ENCODE measurements at regions not wholly inside any gene's neighbourhood (a gene's known extent, or its start where the extent isn't known, plus 50 kb on each side); places are given as distances from the start of the nearest gene placed in this dataset.

DNA sequence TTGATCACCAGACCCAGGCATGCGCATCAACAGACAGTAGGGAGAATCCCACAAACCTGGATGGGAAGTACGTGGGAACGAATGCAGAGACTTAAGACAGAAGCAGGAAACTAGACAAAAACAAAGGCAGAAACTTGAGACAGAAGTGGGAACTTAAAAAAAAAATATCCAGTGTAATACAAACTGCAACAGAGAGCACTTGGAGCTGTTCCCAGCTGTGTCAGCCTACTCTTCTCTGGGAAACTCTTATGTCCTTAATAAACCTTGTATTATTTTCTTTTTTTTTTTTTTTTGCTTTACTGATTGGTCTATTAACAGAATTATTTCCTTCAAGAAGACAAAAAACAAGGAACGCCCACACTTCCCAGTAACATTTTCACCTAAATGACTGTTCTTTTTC lies 1818.1 kb upstream of the RAG2 start:
- ChIA-PET CTCF (no interaction called here), POLR2A (no interaction called here)
- TF ChIP-seq RNF2 (IDR thresholded peaks at IDR 0.05; ENCODE audit: borderline replicate concordance, low read depth): no peak
- no peak for TF ChIP-seq RARB (CRISPR knock-in tag; IDR thresholded peaks at IDR 0.05)
- no peak overlapping the region for H3K27ac ChIP-seq
- FAIRE-seq (no peak), ATAC-seq (no peak), DNase-seq (ENCODE audit: low read depth in 1 of 2, low spot score in 1 of 2) (no peak)
- 19% methylated on average over 4 of the region's 4 CpGs for WGBS (ENCODE audit: missing lambda C conversion rate)
- H3K9me3 ChIP-seq: 0 out of 3 replicates have a peak, but pooled peaks cover 6% of the 10 kb centered on the region
- no peak overlapping the region for H3K4me2 ChIP-seq
- no peak overlapping the region for H3K4me3 ChIP-seq
- no peaks in the 10 kb centered on the region for H3K4me1 ChIP-seq

DNA sequence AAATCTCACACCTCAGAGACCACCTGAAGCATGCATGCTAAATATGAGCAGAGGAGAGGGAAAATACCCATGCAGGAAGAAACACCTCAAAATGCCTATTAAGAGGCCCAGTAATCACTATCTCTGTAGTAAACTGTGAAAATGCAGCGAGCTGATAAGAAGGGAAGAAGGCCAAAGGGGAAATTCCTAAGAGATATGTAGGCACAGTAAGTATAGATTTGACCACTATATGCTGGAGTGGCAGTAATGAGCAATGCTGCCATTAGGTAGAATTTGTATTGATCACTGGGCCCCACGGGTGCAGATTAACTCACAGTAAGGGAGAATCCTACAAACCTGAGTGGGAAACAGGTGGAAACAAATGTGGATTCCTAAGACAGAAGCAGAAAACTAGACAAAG lies 1813.1 kb upstream of the RAG2 start:
- ChIA-PET POLR2A (no interaction called here), CTCF (no interaction called here)
- Histone ChIP-seq H3K4me1 (no peaks in the 10 kb centered on the region), H3K9me3 (0 out of 3 replicates have a peak, but pooled peaks cover 6% of the 10 kb centered on the region), H3K27ac (no peak overlapping the region), H3K4me2 (no peak overlapping the region), H3K4me3 (no peak overlapping the region)
- no peak for FAIRE-seq
- whole genome bisulfite sequencing (ENCODE audit: missing lambda C conversion rate): 0% methylated on average over 2 of the region's 2 CpGs
- ATAC-seq: no peak
- no peak for DNase-seq (ENCODE audit: low read depth in 1 of 2, low spot score in 1 of 2)
- no peak for TF ChIP-seq HOXB5 (CRISPR knock-in tag; IDR thresholded peaks at IDR 0.05)
- no peak for TF ChIP-seq ZFP36 (IDR thresholded peaks at IDR 0.05; ENCODE audit: borderline replicate concordance, partially characterized antibody)
- TF ChIP-seq RNF2 (IDR thresholded peaks at IDR 0.05; ENCODE audit: borderline replicate concordance, low read depth): no peak
- no peak for TF ChIP-seq HOXB13 (CRISPR knock-in tag; IDR thresholded peaks at IDR 0.05; ENCODE audit: low read depth)
- TF ChIP-seq BHLHE40 (IDR thresholded peaks at IDR 0.05; ENCODE audit: low read depth, low read length): no peak
- TF ChIP-seq, protein P1, sequence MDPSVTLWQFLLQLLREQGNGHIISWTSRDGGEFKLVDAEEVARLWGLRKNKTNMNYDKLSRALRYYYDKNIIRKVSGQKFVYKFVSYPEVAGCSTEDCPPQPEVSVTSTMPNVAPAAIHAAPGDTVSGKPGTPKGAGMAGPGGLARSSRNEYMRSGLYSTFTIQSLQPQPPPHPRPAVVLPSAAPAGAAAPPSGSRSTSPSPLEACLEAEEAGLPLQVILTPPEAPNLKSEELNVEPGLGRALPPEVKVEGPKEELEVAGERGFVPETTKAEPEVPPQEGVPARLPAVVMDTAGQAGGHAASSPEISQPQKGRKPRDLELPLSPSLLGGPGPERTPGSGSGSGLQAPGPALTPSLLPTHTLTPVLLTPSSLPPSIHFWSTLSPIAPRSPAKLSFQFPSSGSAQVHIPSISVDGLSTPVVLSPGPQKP (IDR thresholded peaks at IDR 0.05; ENCODE audit: low read depth, low read length): no peak
- TF ChIP-seq, protein P2, sequence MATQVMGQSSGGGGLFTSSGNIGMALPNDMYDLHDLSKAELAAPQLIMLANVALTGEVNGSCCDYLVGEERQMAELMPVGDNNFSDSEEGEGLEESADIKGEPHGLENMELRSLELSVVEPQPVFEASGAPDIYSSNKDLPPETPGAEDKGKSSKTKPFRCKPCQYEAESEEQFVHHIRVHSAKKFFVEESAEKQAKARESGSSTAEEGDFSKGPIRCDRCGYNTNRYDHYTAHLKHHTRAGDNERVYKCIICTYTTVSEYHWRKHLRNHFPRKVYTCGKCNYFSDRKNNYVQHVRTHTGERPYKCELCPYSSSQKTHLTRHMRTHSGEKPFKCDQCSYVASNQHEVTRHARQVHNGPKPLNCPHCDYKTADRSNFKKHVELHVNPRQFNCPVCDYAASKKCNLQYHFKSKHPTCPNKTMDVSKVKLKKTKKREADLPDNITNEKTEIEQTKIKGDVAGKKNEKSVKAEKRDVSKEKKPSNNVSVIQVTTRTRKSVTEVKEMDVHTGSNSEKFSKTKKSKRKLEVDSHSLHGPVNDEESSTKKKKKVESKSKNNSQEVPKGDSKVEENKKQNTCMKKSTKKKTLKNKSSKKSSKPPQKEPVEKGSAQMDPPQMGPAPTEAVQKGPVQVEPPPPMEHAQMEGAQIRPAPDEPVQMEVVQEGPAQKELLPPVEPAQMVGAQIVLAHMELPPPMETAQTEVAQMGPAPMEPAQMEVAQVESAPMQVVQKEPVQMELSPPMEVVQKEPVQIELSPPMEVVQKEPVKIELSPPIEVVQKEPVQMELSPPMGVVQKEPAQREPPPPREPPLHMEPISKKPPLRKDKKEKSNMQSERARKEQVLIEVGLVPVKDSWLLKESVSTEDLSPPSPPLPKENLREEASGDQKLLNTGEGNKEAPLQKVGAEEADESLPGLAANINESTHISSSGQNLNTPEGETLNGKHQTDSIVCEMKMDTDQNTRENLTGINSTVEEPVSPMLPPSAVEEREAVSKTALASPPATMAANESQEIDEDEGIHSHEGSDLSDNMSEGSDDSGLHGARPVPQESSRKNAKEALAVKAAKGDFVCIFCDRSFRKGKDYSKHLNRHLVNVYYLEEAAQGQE (IDR thresholded peaks at IDR 0.05): no peak
- TF ChIP-seq GATA3 (IDR thresholded peaks at IDR 0.05; ENCODE audit: borderline replicate concordance): no peak
- TF ChIP-seq POLR2A (IDR thresholded peaks at IDR 0.05; ENCODE audit: low read length): no peak

DNA sequence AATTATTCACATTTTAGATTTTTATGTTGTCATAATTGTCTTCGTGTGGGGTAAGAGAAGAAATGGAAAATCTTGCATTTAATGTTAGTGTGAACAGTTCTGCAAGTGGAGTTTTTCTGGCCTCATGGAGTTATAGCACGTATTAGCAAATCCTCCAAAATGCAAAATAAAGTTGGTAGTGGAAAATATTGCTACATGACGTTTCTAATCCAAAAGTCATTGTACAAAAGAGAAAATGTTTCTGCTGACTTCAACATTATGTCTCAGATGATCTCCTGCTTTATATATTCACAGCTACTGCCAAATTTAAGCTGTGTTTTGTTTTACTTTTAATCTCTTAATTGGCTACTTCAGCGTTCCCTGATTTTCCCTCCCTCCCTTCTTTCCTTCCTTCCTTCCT lies 1804.0 kb upstream of the RAG2 start:
- ChIA-PET CTCF (no interaction called here), POLR2A (no interaction called here)
- Histone ChIP-seq H3K4me1 (no peaks in the 10 kb centered on the region), H3K4me2 (no peak overlapping the region), H3K27ac (no peak overlapping the region), H3K9me3 (peaks cover 3% of the 10 kb centered on the region; the same call in 1 of the 3 replicates), H3K4me3 (no peak overlapping the region)
- ATAC-seq: no peak
- FAIRE-seq: no peak
- TF ChIP-seq JUNB (IDR thresholded peaks at IDR 0.05): no peak
- TF ChIP-seq ZFP36 (IDR thresholded peaks at IDR 0.05; ENCODE audit: borderline replicate concordance, partially characterized antibody): no peak
- no peak for TF ChIP-seq EHMT2 (IDR thresholded peaks at IDR 0.05; ENCODE audit: low read depth)
- TF ChIP-seq, protein P2 (IDR thresholded peaks at IDR 0.05): no peak
- TF ChIP-seq RFX5 (IDR thresholded peaks at IDR 0.05): no peak
- TF ChIP-seq SREBF2 (IDR thresholded peaks at IDR 0.05): no peak
- TF ChIP-seq, protein P3, sequence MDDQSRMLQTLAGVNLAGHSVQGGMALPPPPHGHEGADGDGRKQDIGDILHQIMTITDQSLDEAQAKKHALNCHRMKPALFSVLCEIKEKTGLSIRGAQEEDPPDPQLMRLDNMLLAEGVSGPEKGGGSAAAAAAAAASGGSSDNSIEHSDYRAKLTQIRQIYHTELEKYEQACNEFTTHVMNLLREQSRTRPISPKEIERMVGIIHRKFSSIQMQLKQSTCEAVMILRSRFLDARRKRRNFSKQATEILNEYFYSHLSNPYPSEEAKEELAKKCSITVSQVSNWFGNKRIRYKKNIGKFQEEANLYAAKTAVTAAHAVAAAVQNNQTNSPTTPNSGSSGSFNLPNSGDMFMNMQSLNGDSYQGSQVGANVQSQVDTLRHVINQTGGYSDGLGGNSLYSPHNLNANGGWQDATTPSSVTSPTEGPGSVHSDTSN (IDR thresholded peaks at IDR 0.05): no peak
- TF ChIP-seq JUN (IDR thresholded peaks at IDR 0.05): no peak
- TF ChIP-seq RAD21 (conservative IDR thresholded peaks at IDR 0.05 in 1 of 2, IDR thresholded peaks at IDR 0.05 in 1 of 2): no peak
- no peak for TF ChIP-seq RCOR1 (IDR thresholded peaks at IDR 0.05; ENCODE audit: low read depth, low read length)
- no peak for TF ChIP-seq CBX8 (IDR thresholded peaks at IDR 0.05)
- 12% methylated on average over 4 of the region's 4 CpGs for WGBS (ENCODE audit: missing lambda C conversion rate)
- no peak for DNase-seq (ENCODE audit: low read depth in 1 of 2, low spot score in 1 of 2)
